ENCODE measurements at regions not wholly inside any gene's neighbourhood (a gene's known extent, or its start where the extent isn't known, plus 50 kb on each side); places are given as distances from the start of the nearest gene placed in this dataset.

DNA sequence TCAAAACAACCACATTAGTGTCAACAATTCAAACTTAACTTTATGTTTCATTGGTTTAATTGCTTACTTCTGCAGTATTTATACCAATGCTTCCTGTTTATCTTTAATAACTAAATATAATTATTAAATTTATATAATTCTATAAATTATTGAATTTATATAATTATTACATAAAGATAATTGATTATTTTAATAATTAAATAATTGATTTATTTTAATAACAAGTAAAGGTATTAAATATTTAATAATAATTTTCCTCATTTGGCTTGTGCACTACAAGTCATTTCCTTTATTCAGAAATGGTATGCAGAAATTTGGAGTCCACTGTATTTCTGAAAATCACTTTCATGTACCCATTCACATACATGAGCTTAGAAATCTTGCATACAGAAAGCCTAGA lies 156.2 kb upstream of the NSMCE3 start:
- TF ChIP-seq, protein P1, sequence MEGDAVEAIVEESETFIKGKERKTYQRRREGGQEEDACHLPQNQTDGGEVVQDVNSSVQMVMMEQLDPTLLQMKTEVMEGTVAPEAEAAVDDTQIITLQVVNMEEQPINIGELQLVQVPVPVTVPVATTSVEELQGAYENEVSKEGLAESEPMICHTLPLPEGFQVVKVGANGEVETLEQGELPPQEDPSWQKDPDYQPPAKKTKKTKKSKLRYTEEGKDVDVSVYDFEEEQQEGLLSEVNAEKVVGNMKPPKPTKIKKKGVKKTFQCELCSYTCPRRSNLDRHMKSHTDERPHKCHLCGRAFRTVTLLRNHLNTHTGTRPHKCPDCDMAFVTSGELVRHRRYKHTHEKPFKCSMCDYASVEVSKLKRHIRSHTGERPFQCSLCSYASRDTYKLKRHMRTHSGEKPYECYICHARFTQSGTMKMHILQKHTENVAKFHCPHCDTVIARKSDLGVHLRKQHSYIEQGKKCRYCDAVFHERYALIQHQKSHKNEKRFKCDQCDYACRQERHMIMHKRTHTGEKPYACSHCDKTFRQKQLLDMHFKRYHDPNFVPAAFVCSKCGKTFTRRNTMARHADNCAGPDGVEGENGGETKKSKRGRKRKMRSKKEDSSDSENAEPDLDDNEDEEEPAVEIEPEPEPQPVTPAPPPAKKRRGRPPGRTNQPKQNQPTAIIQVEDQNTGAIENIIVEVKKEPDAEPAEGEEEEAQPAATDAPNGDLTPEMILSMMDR (IDR thresholded peaks at IDR 0.05; ENCODE audit: low read length) = no peak
- no peak for TF ChIP-seq EZH2 (IDR thresholded peaks at IDR 0.05; ENCODE audit: borderline replicate concordance, low read length)
